HG03354 (cell line): ENCODE measurements at regions not wholly inside any gene's neighbourhood (a gene's known extent, or its start where the extent isn't known, plus 50 kb on each side); places are given as distances from the start of the nearest gene placed in this dataset.

Source experiments
- ATAC-seq: cut with Tn5 transposase; IDR thresholded peaks from one replicate; pipeline ENCODE4 v1.9.1; 2021; ENCODE audit warnings: mild to moderate bottlenecking; ENCODE audit not compliant: unreplicated experiment, poor library complexity, severe bottlenecking

DNA sequence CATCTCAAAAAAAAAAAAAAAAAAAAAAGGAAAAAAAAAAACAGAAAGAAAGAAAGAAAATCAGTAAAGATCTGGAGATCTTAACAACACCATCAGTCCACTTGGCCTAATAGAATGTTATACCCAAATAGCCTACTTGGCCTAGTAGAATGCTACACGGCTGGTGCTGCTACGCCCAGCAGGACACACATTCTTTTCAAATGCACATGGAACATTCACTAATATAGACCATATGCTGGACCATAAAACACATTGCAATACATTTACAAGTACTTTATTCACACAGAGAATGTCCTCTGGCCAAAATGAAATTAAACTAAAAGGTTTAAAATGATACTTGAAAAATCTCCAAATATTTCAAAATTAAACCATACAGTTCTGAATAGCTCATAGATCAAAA lies 80.0 kb upstream of the TNFAIP3 start:
- no peak for ATAC-seq

DNA sequence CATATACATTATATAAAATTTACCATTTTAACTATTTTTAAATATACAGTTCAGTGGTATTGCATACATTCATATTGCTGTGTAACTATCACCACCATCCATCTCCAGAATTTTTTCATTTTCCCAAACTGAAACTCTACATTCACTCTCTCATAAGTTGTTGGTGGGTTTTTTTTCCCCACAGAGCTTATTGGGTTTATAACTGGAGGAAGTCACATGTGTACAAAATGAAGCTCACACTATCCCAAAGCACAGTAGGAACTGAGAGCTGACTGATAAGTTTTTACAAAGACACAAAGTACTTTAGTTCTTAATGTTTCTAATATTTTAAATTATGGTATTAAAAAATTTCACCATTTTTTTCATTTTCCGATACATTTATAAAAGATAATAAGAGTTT lies 78.8 kb upstream of the TNFAIP3 start:
- no peak for ATAC-seq

DNA sequence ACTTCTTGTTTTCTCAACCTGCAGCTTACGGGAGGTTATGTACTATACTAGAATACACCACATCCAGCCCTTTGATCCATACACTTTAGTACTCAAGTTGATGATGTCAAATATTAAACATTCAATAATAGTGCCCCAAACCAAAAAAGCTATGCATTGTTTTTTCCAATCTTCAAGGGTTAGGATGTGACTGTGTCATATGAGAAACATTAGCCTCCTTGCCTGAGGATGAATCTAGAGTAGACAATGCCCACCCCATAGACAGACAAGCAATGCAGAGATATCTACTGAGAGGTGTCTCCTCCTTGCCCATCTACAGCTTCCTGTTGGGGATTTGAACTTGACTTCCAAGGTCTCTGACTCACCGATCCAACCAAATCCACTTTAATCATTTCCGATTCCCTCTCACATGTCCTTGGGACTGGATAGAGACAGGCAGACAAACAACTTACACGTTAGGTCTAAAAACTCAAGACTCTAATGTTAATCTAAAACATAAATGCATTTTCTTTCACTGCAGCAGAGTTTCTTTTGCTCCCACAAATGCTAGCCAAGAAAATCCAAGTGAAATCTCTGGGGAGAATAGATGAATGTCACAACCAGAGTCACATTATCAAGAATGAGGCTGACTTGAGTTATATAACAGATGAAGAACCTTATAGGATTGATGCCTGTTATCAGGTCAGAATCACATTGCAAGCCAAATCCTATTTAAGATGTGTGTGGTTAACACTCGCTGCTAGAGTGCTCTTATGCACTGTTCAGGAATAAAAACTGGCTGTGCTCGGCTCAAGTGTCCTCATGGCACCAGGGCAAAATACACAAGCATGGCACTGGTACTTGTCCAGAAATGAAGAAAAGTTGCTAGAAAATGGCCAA lies 75.5 kb upstream of the TNFAIP3 start:
- ATAC-seq = no peak

DNA sequence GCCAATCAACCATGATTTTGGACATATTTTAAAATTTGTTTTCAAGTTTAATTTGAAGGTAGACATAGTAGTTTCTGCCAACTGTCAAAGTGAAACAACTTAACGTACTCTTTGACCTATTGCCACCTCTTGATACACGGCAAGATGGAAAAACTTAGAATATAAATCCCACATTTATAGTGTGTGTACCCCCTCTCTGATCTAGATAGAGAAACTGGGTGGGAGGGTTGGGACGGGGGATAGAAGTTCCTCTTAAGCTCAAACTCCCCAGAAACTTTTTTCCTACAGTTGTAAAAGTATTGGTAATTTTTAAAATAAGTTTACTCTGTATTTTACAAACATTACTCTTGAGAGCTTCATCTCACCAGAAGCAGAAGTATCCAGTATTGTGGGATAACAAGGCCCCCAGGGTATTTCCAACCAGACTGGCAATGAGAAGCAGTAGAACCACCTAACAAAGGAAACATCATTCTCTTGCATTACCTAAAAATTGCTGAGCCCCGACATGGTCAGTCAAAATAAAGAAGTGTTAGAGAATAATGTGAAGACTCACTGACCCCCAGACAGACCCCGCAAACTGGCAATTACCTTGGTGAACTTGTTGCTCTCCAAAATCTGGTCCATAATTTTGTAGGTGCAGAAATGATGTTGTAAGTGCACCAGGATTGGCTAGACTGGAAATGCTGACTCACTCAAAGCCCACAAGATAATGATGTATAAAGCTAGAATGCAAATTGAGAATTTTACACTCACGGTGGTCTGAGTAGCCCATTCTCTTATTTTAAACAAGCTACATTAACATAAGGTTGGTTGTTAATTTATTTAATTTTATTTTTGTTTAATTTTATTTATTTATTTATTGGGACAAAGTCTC lies 74.7 kb upstream of the TNFAIP3 start:
- no peak for ATAC-seq

DNA sequence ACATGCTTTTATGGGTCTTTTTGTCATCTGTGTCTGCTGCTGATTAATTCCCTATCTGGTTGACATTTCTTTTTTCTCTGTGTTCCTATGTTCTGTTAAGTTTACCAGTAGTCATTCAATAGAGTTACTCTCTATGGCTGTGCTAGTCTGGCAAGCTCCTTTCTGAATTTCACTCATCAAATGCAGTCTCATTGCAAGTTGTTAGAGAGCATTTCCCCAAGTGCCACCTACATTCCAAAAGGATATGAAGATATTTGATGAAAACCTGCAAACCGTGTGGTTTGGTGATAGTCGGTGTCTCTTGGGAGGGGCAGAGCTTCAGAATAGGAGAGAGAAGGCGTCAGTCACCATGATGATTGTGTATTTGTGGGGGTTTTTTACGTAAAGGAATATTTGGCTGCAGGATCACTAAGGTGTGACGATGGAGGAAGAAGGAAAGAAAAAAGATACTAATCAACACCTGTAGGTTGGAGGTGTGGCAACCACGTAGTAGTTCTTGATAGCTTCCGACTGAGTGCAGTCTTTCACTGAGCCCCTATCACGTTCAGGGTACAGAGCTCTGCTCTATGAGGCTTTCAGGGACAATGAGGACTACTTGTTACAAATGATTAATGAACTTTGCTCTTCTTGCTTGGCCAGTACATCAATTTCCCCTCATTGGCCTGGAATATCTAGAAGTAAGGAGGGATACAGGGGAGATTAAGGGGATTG lies 73.1 kb upstream of the TNFAIP3 start:
- ATAC-seq = no peak

DNA sequence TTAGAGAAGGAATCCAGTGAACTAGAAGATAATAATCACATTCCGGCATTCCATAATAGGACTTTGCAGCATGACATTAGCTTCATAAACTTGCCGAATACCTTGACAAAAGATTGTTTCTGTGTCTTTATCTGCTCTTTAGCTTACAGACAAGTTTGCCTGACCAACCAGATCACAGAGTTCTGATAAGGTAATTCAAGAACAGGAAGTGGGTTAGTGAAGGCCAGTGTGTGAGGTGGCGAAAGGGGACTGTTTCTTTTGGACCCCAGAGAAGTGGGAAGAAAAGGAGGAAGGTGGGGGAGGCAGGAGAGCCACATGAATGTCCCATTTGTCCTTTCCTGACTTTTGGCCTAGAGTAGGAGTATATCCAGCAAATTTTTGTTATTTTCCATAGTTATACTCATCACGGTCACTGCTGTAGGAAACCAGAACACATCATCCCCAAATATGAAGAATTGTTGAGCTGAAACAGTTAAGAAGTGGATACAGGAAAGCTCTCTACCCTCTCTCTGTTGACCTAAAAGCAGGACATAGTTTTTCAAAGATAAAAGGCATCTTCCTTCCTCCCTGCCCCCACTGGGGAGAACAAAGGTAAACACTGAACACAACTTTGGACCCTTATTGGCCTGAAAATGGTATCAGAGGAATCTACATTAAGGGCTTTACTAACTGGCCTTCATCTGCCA lies 72.4 kb upstream of the TNFAIP3 start:
- ATAC-seq = peak; percentile 35

DNA sequence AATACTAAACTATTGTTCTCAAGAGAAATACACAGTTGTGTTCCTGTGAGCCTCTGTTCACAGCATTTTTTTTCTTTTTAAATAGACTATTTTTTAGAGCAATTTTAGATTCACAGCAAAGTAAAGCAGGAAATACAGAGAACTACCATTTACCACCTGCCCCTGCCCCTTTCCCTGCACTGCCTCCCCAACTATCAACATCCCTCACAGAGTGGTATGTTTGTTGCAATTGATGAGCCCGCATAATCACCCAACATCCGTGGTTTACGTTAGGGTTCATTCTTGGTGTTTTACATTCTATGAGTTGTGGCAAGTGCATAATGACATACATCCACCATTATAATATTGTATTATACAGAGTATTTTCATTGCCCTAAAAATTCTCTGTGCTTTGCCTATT lies 71.6 kb upstream of the TNFAIP3 start:
- ATAC-seq = no peak

DNA sequence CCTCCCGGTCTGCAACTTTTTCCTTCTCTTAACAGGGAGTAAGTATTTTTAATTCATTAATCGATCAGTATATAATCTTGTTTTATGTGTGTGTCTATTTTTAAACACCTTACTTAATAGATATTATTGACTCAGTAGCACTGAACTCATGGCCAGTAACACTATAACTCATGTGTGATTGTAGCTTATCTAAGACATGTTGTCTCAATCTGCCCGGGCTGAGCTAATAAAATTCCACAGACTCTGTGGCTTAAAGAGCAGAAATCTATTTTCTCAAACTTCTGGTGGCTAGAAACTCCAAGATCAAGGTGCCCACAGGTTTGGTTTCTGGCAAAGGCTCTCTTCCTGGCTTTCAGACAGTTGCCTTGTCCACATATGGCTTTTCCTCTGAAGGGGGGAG lies 68.8 kb upstream of the TNFAIP3 start:
- no peak for ATAC-seq

DNA sequence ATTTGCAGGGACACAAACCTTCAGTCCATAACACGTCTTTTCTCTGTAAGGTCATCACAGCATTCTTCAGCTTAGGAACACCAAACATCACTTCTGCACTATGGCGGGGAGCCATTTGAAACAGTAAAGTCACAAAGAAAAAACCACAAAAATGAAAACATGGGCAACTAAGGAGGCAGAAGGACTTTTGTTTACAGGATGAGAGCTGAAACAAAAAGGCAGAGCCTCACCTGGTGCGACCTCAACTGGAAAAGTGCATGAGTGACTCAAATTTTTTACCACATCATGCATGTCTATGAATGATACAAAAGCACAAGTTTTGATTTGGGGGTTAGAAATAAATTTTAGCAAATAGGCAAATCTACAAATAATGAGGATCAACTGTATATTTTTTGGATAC lies 68.2 kb upstream of the TNFAIP3 start:
- ATAC-seq = no peak

DNA sequence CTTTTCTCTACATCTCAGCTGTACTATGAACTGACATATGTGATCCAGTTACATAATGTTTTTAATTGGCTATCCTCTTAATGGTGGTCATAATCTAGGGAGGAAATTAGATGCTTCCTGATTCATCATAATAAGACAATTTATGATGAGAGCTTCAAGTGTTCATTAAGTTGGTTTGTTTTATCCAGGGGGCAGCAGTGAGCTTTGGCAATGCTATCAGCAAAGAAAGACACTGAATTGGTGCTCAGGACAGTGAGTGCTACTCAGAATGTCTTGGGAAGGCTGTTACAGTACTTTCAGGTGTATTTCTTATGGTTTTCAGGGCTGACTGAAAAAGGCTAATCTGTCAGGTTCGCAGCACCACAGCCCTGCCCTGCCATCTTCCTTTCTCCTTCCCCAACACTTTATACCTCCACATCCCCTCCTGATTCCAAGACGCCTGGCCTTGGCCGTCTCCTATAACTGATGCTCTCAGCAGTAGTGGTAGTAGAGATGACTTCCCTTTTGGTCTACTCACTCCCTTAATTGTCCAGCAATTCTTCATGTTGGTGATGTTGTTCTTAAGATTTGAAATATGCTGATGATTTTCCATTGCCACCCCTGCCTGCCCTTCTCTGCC lies 67.0 kb upstream of the TNFAIP3 start:
- ATAC-seq = peak; percentile 76

DNA sequence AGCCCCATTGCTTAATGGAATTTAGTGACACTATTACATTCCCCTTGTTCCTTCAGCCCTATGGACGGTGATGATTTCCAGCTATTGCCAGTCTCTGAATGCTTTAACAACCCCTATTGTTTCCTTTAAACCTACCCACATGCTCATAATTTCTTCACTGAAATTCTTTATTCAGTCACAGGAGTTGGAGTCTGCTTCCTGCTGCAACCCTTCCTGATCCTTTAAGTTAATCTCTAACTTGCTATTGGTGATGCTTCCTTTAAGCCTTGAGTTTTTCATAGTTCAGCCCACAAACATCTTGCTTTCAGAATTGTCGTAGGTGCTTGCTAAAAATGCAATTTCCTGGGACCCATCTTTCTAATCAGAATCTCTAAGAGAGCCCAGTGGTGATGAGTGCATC lies 66.3 kb upstream of the TNFAIP3 start:
- peak; percentile 16 for ATAC-seq

DNA sequence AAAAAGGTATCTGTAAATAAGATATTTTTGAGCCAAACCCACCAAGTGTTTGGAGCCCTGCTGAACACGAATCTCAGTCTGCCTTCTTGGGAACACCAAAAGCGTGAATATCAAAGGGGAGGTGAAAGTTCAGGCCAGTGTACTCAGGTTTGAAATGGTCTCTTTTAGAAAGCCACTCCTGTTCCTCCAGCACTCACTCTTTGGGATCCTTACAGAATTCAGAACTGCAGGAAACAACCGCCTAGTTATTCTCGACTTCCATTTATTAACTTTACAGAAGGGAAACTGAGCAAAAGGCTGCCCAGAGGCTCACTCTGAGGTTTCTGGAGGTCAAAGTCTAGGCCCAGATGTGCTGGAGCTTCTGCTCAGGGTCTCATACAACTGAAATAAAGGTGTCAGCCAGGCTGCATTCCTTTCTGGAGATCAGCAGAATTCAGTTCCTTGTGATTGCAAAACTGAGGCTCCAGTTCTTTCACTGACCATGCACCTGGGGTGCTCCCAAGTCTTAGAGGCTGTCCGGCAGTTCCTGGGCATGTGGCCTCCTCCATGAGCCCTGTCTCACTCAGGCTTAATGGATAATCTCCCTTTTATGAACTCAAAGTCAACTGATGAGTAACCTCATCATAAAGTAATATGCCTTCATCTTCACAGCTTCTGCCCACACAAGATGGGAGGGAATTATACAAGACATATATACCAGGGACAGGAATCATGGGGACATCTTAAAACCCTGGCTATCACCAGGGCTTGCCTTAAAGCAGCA lies 65.5 kb upstream of the TNFAIP3 start:
- ATAC-seq = no peak

DNA sequence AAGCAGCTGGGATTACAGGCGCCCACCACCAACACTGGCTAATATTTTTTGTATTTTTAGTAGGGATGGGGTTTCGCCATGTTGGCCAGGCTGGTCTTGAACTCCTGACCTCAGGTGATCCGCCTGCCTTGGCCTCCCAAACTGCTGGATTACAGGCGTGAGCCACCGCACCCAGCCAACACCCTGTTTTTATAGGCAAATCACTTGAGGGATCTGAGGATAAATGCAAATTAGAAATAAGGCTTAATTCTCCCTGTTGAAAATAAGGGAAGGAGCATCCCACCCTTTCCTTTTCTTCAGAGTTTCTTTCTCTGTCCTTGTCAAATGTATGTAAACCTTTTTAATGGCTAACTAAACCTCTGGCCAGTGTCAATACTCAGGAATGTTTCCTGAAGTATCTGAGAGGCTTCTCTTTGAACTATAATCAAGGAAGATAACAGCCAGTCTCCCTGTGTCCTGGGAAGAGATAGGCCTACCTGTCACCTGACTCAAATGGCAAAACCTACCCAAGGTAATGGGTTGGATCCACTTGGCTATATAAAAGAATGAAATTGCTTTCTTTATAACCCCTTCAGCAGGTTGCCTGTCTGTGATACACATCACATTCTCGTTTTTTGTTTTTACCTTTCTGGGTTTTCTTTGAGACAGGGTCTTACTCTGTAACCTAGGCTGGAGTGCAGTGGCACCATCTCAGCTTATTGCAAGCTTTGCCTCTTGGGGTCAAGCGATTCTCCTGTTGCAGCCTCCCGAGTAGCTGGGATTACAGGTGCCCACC lies 64.5 kb upstream of the TNFAIP3 start:
- no peak for ATAC-seq

DNA sequence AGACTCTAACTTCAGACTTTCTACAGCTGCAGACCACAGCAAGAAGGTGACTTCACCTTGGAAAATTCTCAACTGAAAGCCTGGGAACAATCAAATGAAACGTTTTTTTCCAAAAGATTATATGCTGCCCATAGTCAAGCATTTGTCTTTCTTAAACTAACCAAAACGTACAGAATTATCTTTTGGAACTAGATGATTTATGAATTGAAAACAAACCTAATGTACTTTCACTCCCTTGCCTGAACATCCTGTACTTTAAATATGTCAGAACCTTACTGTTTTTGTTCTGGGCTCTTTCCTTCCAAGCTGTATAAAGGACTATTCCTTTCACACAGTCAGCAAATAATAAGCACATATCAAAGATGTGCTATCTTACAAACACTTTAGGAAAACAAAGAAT lies 62.4 kb upstream of the TNFAIP3 start:
- no peak for ATAC-seq

DNA sequence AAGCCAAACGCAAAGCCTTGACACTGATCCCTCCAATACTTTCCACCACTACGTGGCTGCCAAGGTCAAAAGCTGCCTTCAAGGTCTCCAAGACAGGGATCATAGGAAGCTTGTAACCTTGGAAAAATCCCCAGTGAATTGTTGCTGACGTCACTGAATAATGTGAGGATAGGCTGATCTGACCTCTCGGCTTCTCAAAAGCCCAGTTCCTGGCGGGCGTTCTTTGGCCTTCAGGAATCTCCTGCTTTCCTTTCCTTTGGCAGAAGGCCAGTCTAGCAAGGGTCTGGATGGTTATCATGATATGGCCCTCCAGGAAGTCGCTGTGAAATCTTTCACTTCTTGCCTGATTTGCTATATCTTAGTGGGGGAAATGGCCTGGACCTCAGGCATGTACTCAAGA lies 61.4 kb upstream of the TNFAIP3 start:
- no peak for ATAC-seq

DNA sequence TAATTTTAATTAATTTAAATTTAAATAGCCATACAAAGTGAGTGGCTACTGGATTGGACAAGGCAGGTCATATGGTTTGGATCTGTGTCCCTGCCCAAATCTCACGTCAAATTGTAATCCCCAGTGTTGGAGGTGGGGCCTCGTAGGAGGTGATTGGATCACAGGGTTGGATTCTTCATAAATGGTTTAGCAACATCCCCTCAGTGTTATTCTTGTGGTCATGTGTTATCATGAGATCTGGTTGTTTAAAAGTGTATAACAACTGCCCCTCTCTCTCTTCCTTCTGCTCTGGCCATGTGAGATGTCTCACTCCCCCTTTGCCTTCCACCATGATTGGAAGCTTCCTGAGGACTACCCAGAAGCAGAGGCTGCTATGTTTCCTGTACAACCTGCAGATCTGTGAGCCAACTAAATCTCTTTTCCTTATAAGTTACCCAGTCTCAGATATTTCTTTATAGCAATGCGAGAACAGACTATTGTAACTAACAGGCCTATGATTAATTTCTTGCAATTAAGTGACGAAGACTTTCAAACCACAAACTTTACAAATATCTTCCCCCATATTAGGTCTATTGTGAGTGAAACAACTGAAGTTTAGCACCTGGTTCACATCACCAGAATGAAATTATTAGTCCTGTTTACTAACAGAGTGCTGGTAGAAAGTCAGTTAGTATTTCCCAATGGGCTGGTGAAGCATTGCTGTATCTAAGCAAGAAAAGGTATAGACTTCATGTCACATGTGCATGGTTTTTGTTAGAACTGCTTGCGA lies 60.0 kb upstream of the TNFAIP3 start:
- ATAC-seq = no peak

DNA sequence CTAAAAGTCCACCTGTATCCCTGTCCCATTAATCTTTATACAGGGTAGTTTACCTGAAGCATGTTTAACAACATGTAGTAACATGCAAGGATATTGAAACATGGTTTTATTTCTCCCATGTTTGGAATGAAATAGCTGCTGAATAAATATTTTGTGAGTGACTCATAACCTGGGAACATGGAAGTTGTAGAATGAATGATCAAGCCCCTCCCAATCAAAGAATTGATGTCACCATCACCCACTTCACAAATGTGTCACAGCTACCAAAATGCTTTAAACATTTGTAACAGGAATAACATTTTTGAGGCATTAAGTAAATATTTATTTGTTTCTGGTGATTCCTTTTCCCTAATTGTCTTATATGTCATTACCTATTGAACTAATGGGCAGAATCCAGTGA lies 58.9 kb upstream of the TNFAIP3 start:
- ATAC-seq = no peak
